Coronary artery (tissue), 2 donors: ENCODE measurements at regions not wholly inside any gene's neighbourhood (a gene's known extent, or its start where the extent isn't known, plus 50 kb on each side); places are given as distances from the start of the nearest gene placed in this dataset.

Source experiments
- DNase-seq: peaks from one replicate; pipeline ENCODE4 v3.0.0-alpha.2; 2017; ENCODE audit warnings: low spot score
- H3K27ac ChIP-seq, 2 donors: fragments of 200-600 bp; sonication (generic); one replicate each; pipeline ENCODE4 v1.5.1; 2016 to 2019
- H3K4me3 ChIP-seq: fragments of 200-600 bp; sonication (generic); 2 replicates; pipeline ENCODE4 v1.5.1; 2016; ENCODE audit warnings: mild to moderate bottlenecking, moderate library complexity
- TF ChIP-seq, protein P1 (sequence below): fragments of 200-600 bp; sonication (generic); IDR thresholded peaks from one replicate; pipeline ENCODE4 v1.5.1; 2019; ENCODE audit warnings: antibody characterized with exemption

DNA sequence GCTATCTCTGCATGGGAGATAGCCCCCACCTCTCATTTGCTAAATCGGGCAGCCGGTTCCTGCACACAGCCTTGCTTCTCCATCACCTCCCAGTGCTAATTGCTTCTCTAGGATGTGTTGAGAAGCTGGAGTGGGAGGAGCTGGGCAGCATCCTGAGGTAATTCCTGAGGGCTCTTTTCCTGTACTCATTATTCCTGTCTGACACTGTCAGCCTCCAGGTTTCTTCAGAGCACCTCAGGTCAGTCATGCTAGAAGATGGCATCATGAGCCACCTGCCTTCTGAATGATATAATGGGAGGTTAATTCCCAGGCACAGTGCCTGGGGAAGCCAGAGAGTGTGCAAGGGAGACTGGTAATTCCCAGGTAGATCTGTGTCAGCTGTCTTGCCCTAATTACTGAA, 133.0 kb downstream of the RAB38 start:
- H3K27ac ChIP-seq = no peak overlapping the region
- TF ChIP-seq, protein P1, sequence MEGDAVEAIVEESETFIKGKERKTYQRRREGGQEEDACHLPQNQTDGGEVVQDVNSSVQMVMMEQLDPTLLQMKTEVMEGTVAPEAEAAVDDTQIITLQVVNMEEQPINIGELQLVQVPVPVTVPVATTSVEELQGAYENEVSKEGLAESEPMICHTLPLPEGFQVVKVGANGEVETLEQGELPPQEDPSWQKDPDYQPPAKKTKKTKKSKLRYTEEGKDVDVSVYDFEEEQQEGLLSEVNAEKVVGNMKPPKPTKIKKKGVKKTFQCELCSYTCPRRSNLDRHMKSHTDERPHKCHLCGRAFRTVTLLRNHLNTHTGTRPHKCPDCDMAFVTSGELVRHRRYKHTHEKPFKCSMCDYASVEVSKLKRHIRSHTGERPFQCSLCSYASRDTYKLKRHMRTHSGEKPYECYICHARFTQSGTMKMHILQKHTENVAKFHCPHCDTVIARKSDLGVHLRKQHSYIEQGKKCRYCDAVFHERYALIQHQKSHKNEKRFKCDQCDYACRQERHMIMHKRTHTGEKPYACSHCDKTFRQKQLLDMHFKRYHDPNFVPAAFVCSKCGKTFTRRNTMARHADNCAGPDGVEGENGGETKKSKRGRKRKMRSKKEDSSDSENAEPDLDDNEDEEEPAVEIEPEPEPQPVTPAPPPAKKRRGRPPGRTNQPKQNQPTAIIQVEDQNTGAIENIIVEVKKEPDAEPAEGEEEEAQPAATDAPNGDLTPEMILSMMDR = no peak
- H3K4me3 ChIP-seq = no peak overlapping the region
- no peak for DNase-seq

DNA sequence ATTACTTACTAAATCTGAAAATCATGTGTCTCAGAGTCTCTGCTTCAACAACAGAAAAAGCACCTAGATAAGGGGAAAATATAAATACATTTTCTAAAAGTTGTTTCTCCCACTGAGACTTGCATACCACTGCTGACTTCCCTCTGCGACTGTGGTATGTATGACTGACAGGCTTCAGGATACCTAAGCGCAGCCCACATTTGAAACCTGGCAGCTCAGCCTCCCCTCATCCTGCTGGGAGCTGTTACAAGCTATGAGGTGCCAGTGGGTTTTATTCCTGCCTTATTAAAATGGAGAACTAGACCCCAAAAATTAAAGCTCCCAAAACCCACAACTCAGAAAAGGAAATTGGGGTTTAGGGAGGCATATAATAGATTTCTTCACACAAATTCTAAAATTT, 133.6 kb downstream of the RAB38 start:
- no peak overlapping the region for H3K27ac ChIP-seq
- H3K4me3 ChIP-seq = no peak overlapping the region
- TF ChIP-seq, protein P1 = no peak
- DNase-seq = no peak

DNA sequence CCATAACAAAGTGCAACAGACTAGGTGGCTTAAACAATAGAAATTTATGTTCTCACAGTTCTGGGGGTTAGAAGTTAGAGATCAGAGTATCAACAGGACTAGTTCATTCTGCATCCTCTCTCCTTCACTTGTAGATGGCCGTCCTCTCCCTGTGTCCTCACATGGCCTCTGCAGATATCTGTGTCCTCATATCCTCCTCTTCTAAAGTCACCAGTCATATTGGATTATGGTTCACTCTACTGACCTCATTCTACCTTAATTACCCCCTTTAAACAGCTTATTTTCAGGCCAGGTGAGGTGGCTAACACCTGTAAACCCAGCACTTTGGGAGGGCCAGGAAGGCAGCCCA, 135.1 kb downstream of the RAB38 start:
- DNase-seq = no peak
- no peak overlapping the region for H3K27ac ChIP-seq
- TF ChIP-seq, protein P1 = no peak
- no peak overlapping the region for H3K4me3 ChIP-seq

DNA sequence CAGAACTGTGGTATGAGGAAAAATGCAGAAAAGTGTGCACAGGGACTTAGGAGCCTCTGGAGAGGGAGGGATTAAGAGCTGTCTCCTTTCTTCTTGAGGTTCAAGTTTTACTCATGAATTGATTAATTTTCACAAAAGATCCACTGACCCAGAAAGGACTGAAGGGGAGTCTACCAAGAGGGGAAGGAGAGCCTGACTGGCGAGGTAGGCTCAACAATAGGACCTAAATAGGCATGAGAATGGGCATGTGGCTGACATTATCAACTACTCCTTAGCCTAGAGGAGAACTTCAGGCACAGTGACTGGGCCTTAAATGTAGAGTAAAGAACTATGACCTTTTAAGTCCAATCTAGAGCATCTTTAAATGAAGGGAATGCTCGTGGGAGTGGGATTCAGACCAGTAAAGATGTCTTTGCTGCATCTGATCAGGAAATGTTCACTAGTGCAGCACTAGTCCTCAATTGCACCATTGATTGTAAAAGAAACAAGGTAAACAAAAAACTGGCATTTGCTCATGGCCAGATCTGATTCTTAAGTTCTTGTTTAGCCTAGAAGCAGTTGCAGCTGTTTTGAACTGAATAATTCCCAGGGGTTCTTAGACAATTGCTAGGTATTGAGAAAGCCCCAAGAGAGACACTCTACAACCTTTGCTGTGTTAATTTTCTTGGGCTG, 135.6 kb downstream of the RAB38 start:
- no peak for DNase-seq
- TF ChIP-seq, protein P1 = no peak
- Histone ChIP-seq H3K27ac (no peak overlapping the region), H3K4me3 (no peak overlapping the region)

DNA sequence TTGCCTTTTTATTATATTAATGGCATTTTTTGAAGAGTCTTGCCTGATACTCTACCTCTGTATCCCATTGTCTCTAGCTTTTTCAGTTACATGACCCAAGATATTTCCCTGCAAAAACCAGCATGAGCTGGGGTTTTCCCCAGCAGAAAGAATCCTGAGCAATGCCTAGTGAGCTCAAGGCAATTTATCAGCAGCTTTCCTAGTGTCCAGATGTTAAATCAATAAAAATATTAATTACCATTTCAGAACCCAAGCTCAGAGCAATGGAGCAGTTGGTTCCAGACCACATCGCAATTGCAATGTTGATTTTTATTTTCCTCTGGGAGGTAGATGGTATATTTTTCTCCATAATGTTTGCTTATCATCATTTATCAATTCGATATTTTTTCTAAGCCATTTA, 137.2 kb downstream of the RAB38 start:
- Histone ChIP-seq H3K27ac (no peak overlapping the region), H3K4me3 (no peak overlapping the region)
- TF ChIP-seq, protein P1 = no peak
- DNase-seq = no peak

DNA sequence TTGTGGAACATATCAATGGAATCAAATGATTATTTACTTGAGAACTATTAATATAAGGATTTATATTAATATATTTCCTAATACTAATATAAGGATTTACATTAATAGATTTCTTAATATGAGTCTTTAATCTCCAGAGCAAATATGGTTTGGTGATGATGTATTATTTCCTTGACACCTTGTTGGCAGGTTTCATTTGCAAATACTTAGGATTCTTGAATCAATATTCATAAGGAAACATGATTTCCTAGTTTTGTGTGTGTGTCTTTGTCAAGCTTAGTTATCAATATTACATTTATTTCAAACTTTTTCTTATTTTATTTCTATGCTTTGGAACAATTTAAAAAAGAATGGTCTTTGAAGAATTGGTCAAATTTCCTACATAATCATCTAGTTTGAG, 138.5 kb downstream of the RAB38 start:
- TF ChIP-seq, protein P1 = no peak
- H3K4me3 ChIP-seq = no peak overlapping the region
- no peak overlapping the region for H3K27ac ChIP-seq
- no peak for DNase-seq

DNA sequence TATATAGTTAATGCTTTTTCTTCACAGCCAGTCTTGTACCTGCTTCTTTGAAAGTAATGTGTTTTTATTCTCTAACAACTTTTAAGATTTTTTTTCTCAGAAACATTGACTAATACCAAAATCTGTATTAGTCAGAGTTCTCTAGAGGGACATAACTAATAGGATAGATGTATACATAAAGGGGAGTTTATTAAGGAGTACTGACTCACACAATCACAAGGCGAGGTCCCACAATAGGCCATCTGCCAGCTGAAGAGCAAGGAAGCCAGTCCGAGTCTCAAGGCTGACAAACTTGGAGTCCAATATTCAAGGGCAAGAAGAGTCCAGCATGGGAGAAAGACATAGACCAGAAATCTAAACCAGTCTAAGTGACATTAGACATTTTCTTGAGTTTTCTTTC, 140.0 kb downstream of the RAB38 start:
- no peak for DNase-seq
- Histone ChIP-seq H3K4me3 (no peak overlapping the region), H3K27ac (no peak overlapping the region)
- TF ChIP-seq, protein P1 = no peak
